Muscle layer of duodenum (tissue), 2 donors: ENCODE measurements at regions not wholly inside any gene's neighbourhood (a gene's known extent, or its start where the extent isn't known, plus 50 kb on each side); places are given as distances from the start of the nearest gene placed in this dataset.

Experiments used
- H3K27ac ChIP-seq: one replicate; pipeline ENCODE4 v1.7.0; 2013; ENCODE audit warnings: mild to moderate bottlenecking, low read length
- H3K27me3 ChIP-seq: one replicate; pipeline ENCODE4 v1.7.0; 2013; ENCODE audit warnings: low read depth, mild to moderate bottlenecking, control low read depth, low read length
- H3K36me3 ChIP-seq, 2 donors: one replicate each; pipeline ENCODE4 v1.7.0; 2013; ENCODE audit warnings: low read length in 2 of 2, control low read depth in 1 of 2, mild to moderate bottlenecking in 1 of 2; ENCODE audit not compliant: insufficient read depth in 2 of 2, control insufficient read depth in 1 of 2
- H3K4me1 ChIP-seq, 2 donors: one replicate each; pipeline ENCODE4 v1.7.0; 2013; ENCODE audit warnings: low read length in 2 of 2, mild to moderate bottlenecking in 2 of 2, control low read depth in 1 of 2, moderate library complexity in 1 of 2; ENCODE audit not compliant: insufficient read depth in 2 of 2, control insufficient read depth in 1 of 2
- H3K4me3 ChIP-seq, 2 donors: one replicate each; pipeline ENCODE4 v1.7.0; 2013; ENCODE audit warnings: low read length in 2 of 2, low read depth in 1 of 2, mild to moderate bottlenecking in 1 of 2
- H3K9me3 ChIP-seq, 2 donors: one replicate each; pipeline ENCODE4 v1.7.0; 2013; ENCODE audit warnings: low read length in 2 of 2, control low read depth in 1 of 2, mild to moderate bottlenecking in 1 of 2; ENCODE audit not compliant: control insufficient read depth in 1 of 2
- donor health status: healthy.

- H3K36me3 ChIP-seq, result no peaks in the 10 kb centered on the region
- H3K4me3 ChIP-seq, result no peak overlapping the region
Measured at GRCh38 chr9:32251539-32251938, 132.9 kb upstream of the ACO1 start.

GRCh38 chr9:32253731-32254130 is 130.7 kb upstream of the ACO1 start:
- Histone ChIP-seq H3K27me3 (no peaks in the 10 kb centered on the region), H3K4me3 (no peak overlapping the region), H3K9me3 (no peaks in the 10 kb centered on the region), H3K4me1 (no peaks in the 10 kb centered on the region), H3K36me3 (no peaks in the 10 kb centered on the region), H3K27ac (no peak overlapping the region)

More at GRCh38 chr9:32251539-32251938, 132.9 kb upstream of the ACO1 start:
- Histone ChIP-seq H3K27ac (no peak overlapping the region), H3K27me3 (no peaks in the 10 kb centered on the region), H3K9me3 (no peaks in the 10 kb centered on the region), H3K4me1 (no peaks in the 10 kb centered on the region)

GRCh38 chr9:32255026-32255425 is 129.4 kb upstream of the ACO1 start:
- H3K36me3 ChIP-seq, result no peaks in the 10 kb centered on the region
- H3K4me1 ChIP-seq, result no peaks in the 10 kb centered on the region
- H3K27me3 ChIP-seq, result no peaks in the 10 kb centered on the region
- H3K9me3 ChIP-seq, result no peaks in the 10 kb centered on the region
- no peak overlapping the region for H3K27ac ChIP-seq
- H3K4me3 ChIP-seq, result no peak overlapping the region

GRCh38 chr9:32258482-32258881 is 126.0 kb upstream of the ACO1 start:
- no peaks in the 10 kb centered on the region for H3K9me3 ChIP-seq
- H3K4me3 ChIP-seq, result no peak overlapping the region
- H3K36me3 ChIP-seq, result no peaks in the 10 kb centered on the region

GRCh38 chr9:32260151-32260862 is 124.1 kb upstream of the ACO1 start:
- Histone ChIP-seq H3K9me3 (no peaks in the 10 kb centered on the region), H3K4me3 (no peak overlapping the region), H3K27me3 (no peaks in the 10 kb centered on the region), H3K27ac (no peak overlapping the region), H3K36me3 (no peaks in the 10 kb centered on the region), H3K4me1 (no peaks in the 10 kb centered on the region)

More at GRCh38 chr9:32258482-32258881, 126.0 kb upstream of the ACO1 start:
- H3K27ac ChIP-seq, result no peak overlapping the region
- H3K27me3 ChIP-seq, result no peaks in the 10 kb centered on the region
- H3K4me1 ChIP-seq, result no peaks in the 10 kb centered on the region

GRCh38 chr9:32264170-32264864 is 120.1 kb upstream of the ACO1 start:
- Histone ChIP-seq H3K27me3 (no peaks in the 10 kb centered on the region), H3K36me3 (no peaks in the 10 kb centered on the region), H3K27ac (no peak overlapping the region)

GRCh38 chr9:32265037-32265436 is 119.4 kb upstream of the ACO1 start:
- no peaks in the 10 kb centered on the region for H3K9me3 ChIP-seq
- H3K4me1 ChIP-seq, result no peaks in the 10 kb centered on the region
- no peaks in the 10 kb centered on the region for H3K36me3 ChIP-seq
- no peak overlapping the region for H3K4me3 ChIP-seq
- H3K27me3 ChIP-seq, result no peaks in the 10 kb centered on the region
- H3K27ac ChIP-seq, result no peak overlapping the region

More at GRCh38 chr9:32264170-32264864, 120.1 kb upstream of the ACO1 start:
- Histone ChIP-seq H3K9me3 (no peaks in the 10 kb centered on the region), H3K4me3 (no peak overlapping the region), H3K4me1 (no peaks in the 10 kb centered on the region)

- Histone ChIP-seq H3K36me3 (no peaks in the 10 kb centered on the region), H3K4me1 (no peaks in the 10 kb centered on the region), H3K9me3 (no peaks in the 10 kb centered on the region)
Measured at GRCh38 chr9:32278991-32279390, 105.5 kb upstream of the ACO1 start.

GRCh38 chr9:32289756-32290155 is 94.7 kb upstream of the ACO1 start:
- H3K9me3 ChIP-seq, result no peaks in the 10 kb centered on the region
- no peaks in the 10 kb centered on the region for H3K27me3 ChIP-seq
- H3K27ac ChIP-seq, result no peak overlapping the region
- H3K4me1 ChIP-seq, result no peaks in the 10 kb centered on the region
- H3K36me3 ChIP-seq, result no peaks in the 10 kb centered on the region
- no peak overlapping the region for H3K4me3 ChIP-seq

More at GRCh38 chr9:32278991-32279390, 105.5 kb upstream of the ACO1 start:
- H3K4me3 ChIP-seq, result no peak overlapping the region
- H3K27me3 ChIP-seq, result no peaks in the 10 kb centered on the region
- H3K27ac ChIP-seq, result no peak overlapping the region

- H3K36me3 ChIP-seq, result no peaks in the 10 kb centered on the region
- H3K4me1 ChIP-seq, result no peaks in the 10 kb centered on the region
- H3K27ac ChIP-seq, result no peak overlapping the region
- no peaks in the 10 kb centered on the region for H3K9me3 ChIP-seq
- no peak overlapping the region for H3K4me3 ChIP-seq
- no peaks in the 10 kb centered on the region for H3K27me3 ChIP-seq
Measured at GRCh38 chr9:32291370-32291769, 93.1 kb upstream of the ACO1 start.

GRCh38 chr9:32292611-32293010 is 91.8 kb upstream of the ACO1 start:
- Histone ChIP-seq H3K36me3 (no peaks in the 10 kb centered on the region), H3K27ac (no peak overlapping the region), H3K9me3 (no peaks in the 10 kb centered on the region), H3K4me3 (no peak overlapping the region), H3K4me1 (no peaks in the 10 kb centered on the region), H3K27me3 (no peaks in the 10 kb centered on the region)
